ENCODE measurements at regions not wholly inside any gene's neighbourhood (a gene's known extent, or its start where the extent isn't known, plus 50 kb on each side); places are given as distances from the start of the nearest gene placed in this dataset.
"Not testable (repeated sequence)": the region's sequence is repeated elsewhere in the genome, so short reads cannot be mapped to it uniquely, and the experiment has no call there.

DNA sequence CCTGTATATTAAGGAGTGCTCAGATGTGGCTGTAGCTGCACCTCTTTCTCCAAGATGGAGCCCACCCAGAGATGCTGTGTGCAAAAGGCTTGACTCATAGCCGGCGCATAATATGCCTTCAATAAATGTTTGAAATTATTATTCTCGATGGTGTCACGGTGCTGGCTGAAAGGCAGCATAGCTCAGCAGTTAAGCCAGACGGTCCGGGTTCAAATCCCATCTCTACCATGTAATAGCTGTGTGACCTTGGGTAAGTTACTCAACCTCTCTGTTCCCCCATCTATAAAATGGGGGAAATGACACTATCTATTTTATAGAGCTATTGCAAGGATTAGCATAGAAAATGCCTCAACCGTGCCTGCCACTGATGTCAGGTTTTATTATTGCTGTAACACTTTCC lies 164.2 kb downstream of the GOSR1 start:
- SMC1A ChIA-PET (ENCODE audit: uncharacterized antibody, unreplicated experiment); H3K4me2 ChIP-seq (ENCODE audit: control insufficient read depth, insufficient read depth); H3K27ac ChIP-seq (ENCODE audit: control insufficient read depth, insufficient read depth); H3K36me3 ChIP-seq (ENCODE audit: control insufficient read depth in 2 of 2, insufficient read depth in 2 of 2, low read length in 1 of 2); BruUV-seq (replicated peaks); ATAC-seq; H3K27me3 ChIP-seq (replicated peaks in 1 of 2; ENCODE audit: control insufficient read depth in 2 of 2, insufficient read depth in 2 of 2, low read length in 1 of 2); H3K9me3 ChIP-seq (replicated peaks; ENCODE audit: control insufficient read depth, insufficient read depth, low read length); H3K79me2 ChIP-seq (ENCODE audit: control insufficient read depth, insufficient read depth, low read length); FAIRE-seq; H3K4me3 ChIP-seq; intact Hi-C loops (cut with micrococcal nuclease; ENCODE audit: unreplicated experiment); H4K20me1 ChIP-seq (ENCODE audit: control insufficient read depth, insufficient read depth); DNase-seq (ENCODE audit: low read depth, low spot score); in situ Hi-C loops (cut with MboI); H2AFZ ChIP-seq (ENCODE audit: control insufficient read depth, low read depth, low read length); CTCF ChIA-PET; H3K4me1 ChIP-seq (ENCODE audit: control insufficient read depth, insufficient read depth, low read length); H3K9ac ChIP-seq (ENCODE audit: control insufficient read depth, insufficient read depth, low read length); RAD21 ChIA-PET (ENCODE audit: unreplicated experiment); POLR2A ChIA-PET: not testable (repeated sequence)
- WGBS (ENCODE audit: insufficient coverage, insufficient replicate concordance, low lambda C conversion rate, missing lambda C conversion rate) = 79% methylated on average over 7 of the region's 7 CpGs

DNA sequence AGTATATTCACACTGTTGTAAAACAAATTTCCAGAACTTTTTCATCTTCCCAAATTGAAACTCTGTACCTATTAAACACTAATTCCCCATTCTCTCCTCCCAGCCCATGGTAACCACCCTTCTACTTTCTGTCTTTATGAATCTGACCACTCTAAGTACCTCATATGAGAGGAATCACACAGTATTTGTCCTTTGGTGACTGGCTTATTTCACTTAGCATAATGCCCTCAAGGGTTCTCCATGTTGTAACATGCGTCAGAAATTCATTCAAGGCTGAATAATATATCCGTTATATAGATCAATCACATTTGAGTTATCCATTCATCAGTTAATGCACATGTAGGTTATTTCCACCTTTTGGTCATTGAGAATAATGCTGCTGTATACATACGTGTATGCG lies 162.2 kb downstream of the GOSR1 start:
- H3K27ac ChIP-seq (ENCODE audit: control insufficient read depth, insufficient read depth); H2AFZ ChIP-seq (ENCODE audit: control insufficient read depth, low read depth, low read length); POLR2A ChIA-PET; H3K9me3 ChIP-seq (replicated peaks; ENCODE audit: control insufficient read depth, insufficient read depth, low read length); H3K9ac ChIP-seq (ENCODE audit: control insufficient read depth, insufficient read depth, low read length); H3K36me3 ChIP-seq (ENCODE audit: control insufficient read depth in 2 of 2, insufficient read depth in 2 of 2, low read length in 1 of 2); BruUV-seq (replicated peaks); CTCF ChIA-PET; H3K4me2 ChIP-seq (ENCODE audit: control insufficient read depth, insufficient read depth); SMC1A ChIA-PET (ENCODE audit: uncharacterized antibody, unreplicated experiment); H3K4me1 ChIP-seq (ENCODE audit: control insufficient read depth, insufficient read depth, low read length); ATAC-seq; intact Hi-C loops (cut with micrococcal nuclease; ENCODE audit: unreplicated experiment); H4K20me1 ChIP-seq (ENCODE audit: control insufficient read depth, insufficient read depth); H3K4me3 ChIP-seq; H3K79me2 ChIP-seq (ENCODE audit: control insufficient read depth, insufficient read depth, low read length); H3K27me3 ChIP-seq (replicated peaks in 1 of 2; ENCODE audit: control insufficient read depth in 2 of 2, insufficient read depth in 2 of 2, low read length in 1 of 2); FAIRE-seq; DNase-seq (ENCODE audit: low read depth, low spot score); RAD21 ChIA-PET (ENCODE audit: unreplicated experiment); in situ Hi-C loops (cut with MboI): not testable (repeated sequence)
- 54% methylated on average over 2 of the region's 4 CpGs for WGBS (ENCODE audit: insufficient coverage, insufficient replicate concordance, low lambda C conversion rate, missing lambda C conversion rate)

DNA sequence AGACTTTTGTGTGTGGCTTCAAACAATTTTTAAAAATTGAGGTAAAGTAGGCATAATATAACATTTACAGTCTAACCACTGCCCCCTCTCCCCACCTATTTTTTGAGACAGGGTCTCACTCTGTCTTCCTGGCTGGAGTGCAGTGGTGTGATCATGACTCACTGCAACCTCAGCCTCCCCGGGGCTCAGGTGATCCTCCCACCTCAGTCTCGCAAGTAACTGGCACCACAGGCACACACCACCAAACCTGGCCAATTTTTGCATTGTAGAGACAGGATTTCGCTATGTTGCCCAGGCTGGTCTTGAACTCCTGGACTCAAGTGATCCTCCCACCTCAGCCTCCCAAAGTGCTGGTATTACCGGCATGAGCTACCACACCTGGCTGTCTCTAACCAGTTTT lies 161.8 kb downstream of the GOSR1 start:
- H3K4me1 ChIP-seq (ENCODE audit: control insufficient read depth, insufficient read depth, low read length); POLR2A ChIA-PET; ATAC-seq; RAD21 ChIA-PET (ENCODE audit: unreplicated experiment); H3K9ac ChIP-seq (ENCODE audit: control insufficient read depth, insufficient read depth, low read length); H3K4me3 ChIP-seq; H3K27me3 ChIP-seq (replicated peaks in 1 of 2; ENCODE audit: control insufficient read depth in 2 of 2, insufficient read depth in 2 of 2, low read length in 1 of 2); H2AFZ ChIP-seq (ENCODE audit: control insufficient read depth, low read depth, low read length); BruUV-seq (replicated peaks); H3K9me3 ChIP-seq (replicated peaks; ENCODE audit: control insufficient read depth, insufficient read depth, low read length); SMC1A ChIA-PET (ENCODE audit: uncharacterized antibody, unreplicated experiment); in situ Hi-C loops (cut with MboI); H3K4me2 ChIP-seq (ENCODE audit: control insufficient read depth, insufficient read depth); H3K36me3 ChIP-seq (ENCODE audit: control insufficient read depth in 2 of 2, insufficient read depth in 2 of 2, low read length in 1 of 2); FAIRE-seq; H3K79me2 ChIP-seq (ENCODE audit: control insufficient read depth, insufficient read depth, low read length); H4K20me1 ChIP-seq (ENCODE audit: control insufficient read depth, insufficient read depth); CTCF ChIA-PET; DNase-seq (ENCODE audit: low read depth, low spot score); intact Hi-C loops (cut with micrococcal nuclease; ENCODE audit: unreplicated experiment); H3K27ac ChIP-seq (ENCODE audit: control insufficient read depth, insufficient read depth): not testable (repeated sequence)
- 53% methylated on average over 3 of the region's 4 CpGs for WGBS (ENCODE audit: insufficient coverage, insufficient replicate concordance, low lambda C conversion rate, missing lambda C conversion rate)

DNA sequence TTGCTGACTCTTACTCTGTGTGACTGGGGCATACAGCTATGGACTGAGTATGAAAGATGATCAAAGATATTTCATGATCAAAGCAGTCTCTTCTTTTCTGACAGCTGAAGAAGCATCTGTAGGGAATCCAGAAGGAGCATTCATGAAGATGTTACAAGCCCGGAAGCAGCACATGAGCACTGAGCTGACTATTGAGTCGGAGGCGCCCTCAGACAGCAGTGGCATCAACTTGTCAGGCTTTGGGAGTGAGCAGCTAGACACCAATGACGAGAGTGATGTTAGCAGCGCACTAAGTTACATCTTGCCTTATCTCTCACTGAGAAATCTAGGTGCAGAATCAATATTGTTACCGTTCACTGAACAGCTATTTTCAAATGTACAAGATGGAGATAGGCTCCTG lies 154.4 kb downstream of the GOSR1 start:
- 96% methylated on average over 6 of the region's 6 CpGs for WGBS (ENCODE audit: insufficient coverage, insufficient replicate concordance, low lambda C conversion rate, missing lambda C conversion rate)
- H3K4me3 ChIP-seq; CTCF ChIA-PET; POLR2A ChIA-PET; H3K27me3 ChIP-seq (replicated peaks in 1 of 2; ENCODE audit: control insufficient read depth in 2 of 2, insufficient read depth in 2 of 2, low read length in 1 of 2); intact Hi-C loops (cut with micrococcal nuclease; ENCODE audit: unreplicated experiment); H3K79me2 ChIP-seq (ENCODE audit: control insufficient read depth, insufficient read depth, low read length); ATAC-seq; H3K9ac ChIP-seq (ENCODE audit: control insufficient read depth, insufficient read depth, low read length); H3K36me3 ChIP-seq (ENCODE audit: control insufficient read depth in 2 of 2, insufficient read depth in 2 of 2, low read length in 1 of 2); H3K4me1 ChIP-seq (ENCODE audit: control insufficient read depth, insufficient read depth, low read length); in situ Hi-C loops (cut with MboI); SMC1A ChIA-PET (ENCODE audit: uncharacterized antibody, unreplicated experiment); H3K27ac ChIP-seq (ENCODE audit: control insufficient read depth, insufficient read depth); H3K9me3 ChIP-seq (replicated peaks; ENCODE audit: control insufficient read depth, insufficient read depth, low read length); BruUV-seq (replicated peaks); H4K20me1 ChIP-seq (ENCODE audit: control insufficient read depth, insufficient read depth); FAIRE-seq; H2AFZ ChIP-seq (ENCODE audit: control insufficient read depth, low read depth, low read length); H3K4me2 ChIP-seq (ENCODE audit: control insufficient read depth, insufficient read depth); RAD21 ChIA-PET (ENCODE audit: unreplicated experiment); DNase-seq (ENCODE audit: low read depth, low spot score): not testable (repeated sequence)

All from GM12878 (cell line).